Epithelial cell of proximal tubule (primary cell): ENCODE measurements at regions not wholly inside any gene's neighbourhood (a gene's known extent, or its start where the extent isn't known, plus 50 kb on each side); places are given as distances from the start of the nearest gene placed in this dataset.
"Not testable (repeated sequence)": the region's sequence is repeated elsewhere in the genome, so short reads cannot be mapped to it uniquely, and the experiment has no call there.

Experiments
- DNase-seq: peaks from one replicate; pipeline ENCODE4 v3.0.0-alpha.2; 2011; ENCODE audit warnings: low read depth
- H3K4me3 ChIP-seq: 2 replicates; pipeline ENCODE4 v1.5.1; 2011; ENCODE audit warnings: low read depth, mild to moderate bottlenecking, low read length
- CTCF ChIP-seq: conservative IDR thresholded peaks from 2 replicates; pipeline ENCODE4 v1.5.1; 2012; ENCODE audit warnings: low read depth, mild to moderate bottlenecking, low read length

- no peak overlapping the region for H3K4me3 ChIP-seq
- DNase-seq = no peak
- no peak for TF ChIP-seq CTCF
Observed at GRCh38 chr7:91568138-91568537, 303.9 kb downstream of the FZD1 start.

- no peak for TF ChIP-seq CTCF
- no peak overlapping the region for H3K4me3 ChIP-seq
- DNase-seq = no peak
Observed at GRCh38 chr7:91569728-91570457, 305.7 kb downstream of the FZD1 start.

- TF ChIP-seq CTCF = no peak
- DNase-seq = no peak
- no peak overlapping the region for H3K4me3 ChIP-seq
Observed at GRCh38 chr7:91570560-91570959, 306.3 kb downstream of the FZD1 start.

GRCh38 chr7:91571601-91572000 is 307.4 kb downstream of the FZD1 start:
- no peak for TF ChIP-seq CTCF
- no peak overlapping the region for H3K4me3 ChIP-seq
- no peak for DNase-seq

- no peak for TF ChIP-seq CTCF
- DNase-seq = no peak
- no peak overlapping the region for H3K4me3 ChIP-seq
Observed at GRCh38 chr7:91573405-91573804, 307.1 kb downstream of the MTERF1 start.

- not testable (repeated sequence) for DNase-seq, H3K4me3 ChIP-seq
Observed at GRCh38 chr7:91576459-91576858, 304.0 kb downstream of the MTERF1 start.

GRCh38 chr7:91579837-91580236 is 300.7 kb downstream of the MTERF1 start:
- DNase-seq = no peak
- no peak for TF ChIP-seq CTCF

More at GRCh38 chr7:91579837-91580236, 300.7 kb downstream of the MTERF1 start:
- no peak overlapping the region for H3K4me3 ChIP-seq
